Activated CD4-positive, alpha-beta T cell treated with anti-CD3 and anti-CD28 coated beads for 48 hours (primary cell): ENCODE measurements at regions not wholly inside any gene's neighbourhood (a gene's known extent, or its start where the extent isn't known, plus 50 kb on each side); places are given as distances from the start of the nearest gene placed in this dataset.
"Not testable (repeated sequence)": the region's sequence is repeated elsewhere in the genome, so short reads cannot be mapped to it uniquely, and the experiment has no call there.

Experiments
- DNase-seq: peaks from one replicate; pipeline ENCODE4 v3.0.0-alpha.2; 2020

GRCh38 chr1:4121834-4122512 is 221.9 kb upstream of the C1orf174 start:
- no peak for DNase-seq

GRCh38 chr1:4122513-4123160 is 222.6 kb upstream of the C1orf174 start:
- DNase-seq = no peak

GRCh38 chr1:4124631-4125145 is 224.6 kb upstream of the C1orf174 start:
- DNase-seq = no peak

GRCh38 chr1:4126251-4126650 is 226.2 kb upstream of the C1orf174 start:
- DNase-seq = no peak

- no peak for DNase-seq
These were observed 226.9 kb upstream of the C1orf174 start for GRCh38 chr1:4126731-4127591.

GRCh38 chr1:4127592-4128140 is 227.6 kb upstream of the C1orf174 start:
- no peak for DNase-seq

- no peak for DNase-seq
These were observed 228.5 kb upstream of the C1orf174 start for GRCh38 chr1:4128616-4129015.

- DNase-seq = no peak
These were observed 229.6 kb upstream of the C1orf174 start for GRCh38 chr1:4129693-4130092.

GRCh38 chr1:4130096-4130495 is 230.0 kb upstream of the C1orf174 start:
- DNase-seq = no peak

- DNase-seq = no peak
These were observed 231.7 kb upstream of the C1orf174 start for GRCh38 chr1:4131734-4132133.

GRCh38 chr1:4132352-4133296 is 232.6 kb upstream of the C1orf174 start:
- DNase-seq = no peak

GRCh38 chr1:4133297-4133938 is 233.3 kb upstream of the C1orf174 start:
- DNase-seq = no peak

GRCh38 chr1:4133939-4134321 is 233.9 kb upstream of the C1orf174 start:
- no peak for DNase-seq

- not testable (repeated sequence) for DNase-seq
These were observed 235.8 kb upstream of the C1orf174 start for GRCh38 chr1:4135853-4136252.

GRCh38 chr1:4137621-4138415 is 237.7 kb upstream of the C1orf174 start:
- no peak for DNase-seq

GRCh38 chr1:4139646-4140045 is 239.6 kb upstream of the C1orf174 start:
- DNase-seq = no peak

- no peak for DNase-seq
These were observed 240.2 kb upstream of the C1orf174 start for GRCh38 chr1:4140241-4140640.

- DNase-seq = no peak
These were observed 240.7 kb upstream of the C1orf174 start for GRCh38 chr1:4140821-4141220.

GRCh38 chr1:4144349-4144971 is 244.4 kb upstream of the C1orf174 start:
- no peak for DNase-seq

GRCh38 chr1:4146101-4146500 is 246.0 kb upstream of the C1orf174 start:
- DNase-seq = no peak
